ENCODE measurements at regions not wholly inside any gene's neighbourhood (a gene's known extent, or its start where the extent isn't known, plus 50 kb on each side); places are given as distances from the start of the nearest gene placed in this dataset.

GRCh38 chr14:101276309-101277091 is 284.8 kb upstream of the DIO3 start:
- TF ChIP-seq CTCF (IDR thresholded peaks at IDR 0.05) = no peak
- TF ChIP-seq POLR2A (IDR thresholded peaks at IDR 0.05) = no peak

All from right lobe of liver (tissue), 4 donors.